Activated T-helper 2 cell treated with anti-CD3 and anti-CD28 coated beads, Interferon-gamma antibody, Interleukin-2, Interleukin-4, amounts not matched to agents 10 μg/mL and 5 μg/mL and 100 μg/mL, durations not matched to agents 14 hours and 24 hours and 36 hours (primary cell): ENCODE measurements at regions not wholly inside any gene's neighbourhood (a gene's known extent, or its start where the extent isn't known, plus 50 kb on each side); places are given as distances from the start of the nearest gene placed in this dataset.

ENCODE experiments used
- DNase-seq: peaks from one replicate; pipeline ENCODE4 v3.0.0; 2021; ENCODE audit warnings: low spot score
- H3K27ac Mint-ChIP-seq: one replicate; pipeline ENCODE4 v1.8.0; 2021; ENCODE audit warnings: mixed read lengths
- H3K27me3 Mint-ChIP-seq: one replicate; pipeline ENCODE4 v1.8.0; 2021; ENCODE audit warnings: low read depth, mixed read lengths
- H3K36me3 Mint-ChIP-seq: one replicate; pipeline ENCODE4 v1.8.0; 2021; ENCODE audit warnings: low read depth, mixed read lengths
- H3K4me1 Mint-ChIP-seq: one replicate; pipeline ENCODE4 v1.8.0; 2021; ENCODE audit warnings: low read depth, mixed read lengths
- H3K4me3 Mint-ChIP-seq: one replicate; pipeline ENCODE4 v1.8.0; 2021; ENCODE audit warnings: low read depth, mild to moderate bottlenecking, moderate library complexity, mixed read lengths
- H3K9me3 Mint-ChIP-seq: one replicate; pipeline ENCODE4 v1.8.0; 2021; ENCODE audit warnings: mixed read lengths
- intact Hi-C: fragments of 100-400 bp; cut with micrococcal nuclease; formaldehyde crosslinking; loops from one replicate; pipeline ENCODE4 v1.15.1; 2023

DNA sequence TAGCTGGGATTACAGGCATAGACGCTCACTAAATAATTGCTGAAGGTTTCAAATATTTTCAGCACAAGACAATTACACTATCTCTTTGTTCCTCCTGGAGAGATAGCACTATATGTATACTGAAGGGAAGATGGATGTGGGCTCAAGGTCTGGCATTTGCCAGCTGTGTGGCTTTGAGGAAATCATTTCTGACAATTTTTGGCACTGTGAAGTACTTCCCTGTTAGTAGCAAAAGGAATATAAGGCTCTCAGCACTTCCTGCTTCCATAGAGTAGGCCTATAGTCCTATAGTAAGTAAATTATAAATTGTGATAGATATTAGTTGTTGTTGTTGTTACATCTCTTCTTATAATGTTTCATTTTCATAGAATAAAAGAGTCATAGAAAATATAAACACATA is 271.1 kb downstream of the SAMD5 start:
- H3K36me3 Mint-ChIP-seq: no peaks in the 10 kb centered on the region
- H3K4me3 Mint-ChIP-seq: no peak overlapping the region
- intact Hi-C loops: no loop called here

DNA sequence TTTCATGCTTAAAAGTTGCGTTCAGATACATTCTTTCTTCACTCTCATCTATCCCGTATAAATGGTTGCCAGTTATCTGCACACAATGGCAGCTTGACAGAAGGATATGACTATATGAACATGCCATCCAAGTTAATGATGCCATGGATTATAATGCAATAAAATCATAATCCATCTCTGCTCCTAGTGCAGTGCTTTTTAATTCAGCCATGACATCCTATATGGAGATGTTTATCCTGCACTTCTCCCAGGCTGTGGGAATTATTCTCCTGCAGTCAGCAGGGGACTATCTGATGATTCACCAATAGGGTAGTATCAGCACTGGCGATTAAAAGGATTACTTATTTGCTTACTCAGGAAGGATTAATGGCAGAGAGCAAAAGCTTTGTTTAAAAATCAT is 273.8 kb downstream of the SAMD5 start:
- intact Hi-C loops: no loop called here
- no peak for DNase-seq
- H3K9me3 Mint-ChIP-seq: no peaks in the 10 kb centered on the region
- H3K4me3 Mint-ChIP-seq: no peak overlapping the region
- no peaks in the 10 kb centered on the region for H3K27me3 Mint-ChIP-seq
- no peaks in the 10 kb centered on the region for H3K4me1 Mint-ChIP-seq
- H3K36me3 Mint-ChIP-seq: no peaks in the 10 kb centered on the region
- H3K27ac Mint-ChIP-seq: no peak overlapping the region

More for the DNA sequence above, 271.1 kb downstream of the SAMD5 start:
- Mint-ChIP-seq H3K27me3 (no peaks in the 10 kb centered on the region), H3K4me1 (no peaks in the 10 kb centered on the region), H3K27ac (no peak overlapping the region), H3K9me3 (no peaks in the 10 kb centered on the region)
- no peak for DNase-seq

DNA sequence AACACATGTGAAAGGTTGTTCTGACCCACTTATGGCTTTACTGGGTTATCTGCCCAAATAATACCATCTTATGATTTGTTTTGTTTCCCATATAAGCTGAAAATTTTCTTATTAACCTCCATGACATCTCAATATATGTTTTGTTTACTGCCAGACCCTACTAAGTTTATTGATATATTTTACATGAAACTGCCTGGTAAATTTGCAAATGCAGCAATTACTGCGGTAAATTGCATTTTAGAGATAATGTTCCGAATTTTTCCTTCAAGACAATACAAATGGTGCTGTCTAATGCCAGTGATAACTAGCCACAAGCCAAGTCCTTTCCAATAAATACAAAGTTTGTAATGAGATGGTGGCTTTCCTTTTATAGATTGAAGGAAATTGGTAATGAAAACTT is 275.9 kb downstream of the SAMD5 start:
- no peaks in the 10 kb centered on the region for H3K9me3 Mint-ChIP-seq

GRCh38 chr6:147787417-147787816 is 278.9 kb downstream of the SAMD5 start:
- no peaks in the 10 kb centered on the region for H3K27me3 Mint-ChIP-seq
- no peaks in the 10 kb centered on the region for H3K4me1 Mint-ChIP-seq
- intact Hi-C loops: no loop called here
- H3K9me3 Mint-ChIP-seq: peaks cover 3% of the 10 kb centered on the region
- no peaks in the 10 kb centered on the region for H3K36me3 Mint-ChIP-seq
- DNase-seq: no peak
- no peak overlapping the region for H3K4me3 Mint-ChIP-seq
- no peak overlapping the region for H3K27ac Mint-ChIP-seq

More for the DNA sequence above, 275.9 kb downstream of the SAMD5 start:
- no peak for DNase-seq
- no peaks in the 10 kb centered on the region for H3K27me3 Mint-ChIP-seq
- H3K36me3 Mint-ChIP-seq: no peaks in the 10 kb centered on the region
- intact Hi-C loops: no loop called here
- H3K4me1 Mint-ChIP-seq: no peaks in the 10 kb centered on the region
- no peak overlapping the region for H3K4me3 Mint-ChIP-seq
- no peak overlapping the region for H3K27ac Mint-ChIP-seq

- no peaks in the 10 kb centered on the region for H3K4me1 Mint-ChIP-seq
- H3K27me3 Mint-ChIP-seq: no peaks in the 10 kb centered on the region
- peaks cover 3% of the 10 kb centered on the region for H3K9me3 Mint-ChIP-seq
- H3K27ac Mint-ChIP-seq: no peak overlapping the region
- H3K4me3 Mint-ChIP-seq: no peak overlapping the region
- DNase-seq: no peak
- no peaks in the 10 kb centered on the region for H3K36me3 Mint-ChIP-seq
- intact Hi-C loops: no loop called here
Observed at GRCh38 chr6:147789430-147789947, 281.0 kb downstream of the SAMD5 start.

DNA sequence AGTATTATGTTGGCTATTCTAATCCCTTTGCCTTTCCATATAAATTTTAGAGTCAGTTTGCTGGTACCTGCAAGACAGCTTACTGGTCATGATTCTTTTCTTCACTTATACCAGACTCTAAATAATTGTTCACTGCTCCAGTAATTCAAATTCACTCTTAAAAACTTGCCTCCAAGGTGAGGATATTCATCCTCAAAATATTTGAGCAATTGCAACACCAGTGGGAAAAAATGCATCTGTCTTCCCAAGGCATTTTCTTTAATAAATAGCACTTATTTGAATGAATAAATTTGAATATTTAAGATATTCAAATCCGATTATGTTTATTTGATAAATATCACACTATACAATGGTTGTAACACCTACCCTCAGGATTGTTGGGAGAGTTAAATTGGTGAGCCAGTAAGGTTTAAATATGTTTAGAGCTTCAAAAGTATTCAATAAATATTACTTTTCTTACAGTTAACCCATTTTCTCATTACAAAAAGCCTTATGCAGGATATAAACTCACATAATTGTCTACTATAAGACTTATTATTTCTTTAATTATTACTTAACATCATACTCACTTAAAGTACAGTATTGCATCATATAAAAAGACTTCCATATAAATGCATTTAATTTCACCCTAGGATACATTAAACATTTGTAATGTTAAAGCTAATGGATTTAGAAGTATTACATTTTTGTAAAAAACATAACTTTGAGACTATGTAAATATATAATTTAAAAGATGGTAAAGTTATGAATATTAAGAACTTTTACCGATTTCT is 285.6 kb downstream of the SAMD5 start:
- intact Hi-C loops: no loop called here
- Mint-ChIP-seq H3K4me1 (no peaks in the 10 kb centered on the region), H3K9me3 (peaks cover 3% of the 10 kb centered on the region), H3K27ac (no peak overlapping the region), H3K4me3 (no peak overlapping the region), H3K27me3 (no peaks in the 10 kb centered on the region), H3K36me3 (no peaks in the 10 kb centered on the region)
- DNase-seq: no peak

DNA sequence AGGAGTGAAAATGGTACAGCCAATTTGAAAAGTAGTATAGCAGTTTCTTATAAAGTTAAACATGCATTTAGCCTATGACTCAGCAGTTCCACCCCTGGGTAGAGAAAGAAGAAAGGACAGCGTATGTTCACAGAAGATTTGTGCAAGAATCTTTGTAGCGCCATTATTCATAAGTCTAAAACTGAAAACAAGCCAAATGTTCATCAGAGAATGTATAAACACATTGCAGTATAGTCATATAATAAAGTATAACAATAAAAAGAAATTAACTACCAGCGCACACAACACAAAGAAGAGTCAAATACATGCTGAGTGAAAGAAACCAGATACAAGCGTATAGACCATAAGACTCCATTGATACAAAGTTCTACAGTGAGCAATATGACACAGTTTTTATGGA is 294.0 kb downstream of the SAMD5 start:
- Mint-ChIP-seq H3K4me3 (no peak overlapping the region), H3K27me3 (no peaks in the 10 kb centered on the region), H3K4me1 (no peaks in the 10 kb centered on the region), H3K9me3 (peaks cover 9% of the 10 kb centered on the region), H3K27ac (no peak overlapping the region), H3K36me3 (no peaks in the 10 kb centered on the region)
- DNase-seq: no peak
- intact Hi-C loops: no loop called here

DNA sequence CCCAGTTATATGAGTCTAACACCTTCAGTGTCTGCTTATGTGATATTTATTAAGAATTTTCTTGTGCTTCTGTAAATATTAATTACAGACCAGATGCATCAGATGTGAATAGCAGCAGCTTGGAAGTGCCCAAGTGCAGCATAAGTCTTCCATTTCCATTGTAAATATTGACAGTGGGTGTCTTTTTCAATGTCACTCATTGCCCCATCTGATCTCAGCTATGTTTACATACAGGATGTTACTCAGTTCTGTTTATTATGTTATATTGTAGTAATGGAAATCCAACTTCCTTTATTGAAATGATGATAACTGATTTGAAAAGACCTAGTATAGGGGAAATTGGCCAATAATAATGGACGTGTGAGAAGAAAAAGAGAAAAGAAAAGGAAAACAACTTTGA is 296.7 kb downstream of the SAMD5 start:
- Mint-ChIP-seq H3K4me3 (no peak overlapping the region), H3K27ac (no peak overlapping the region), H3K27me3 (no peaks in the 10 kb centered on the region), H3K9me3 (peaks cover 9% of the 10 kb centered on the region), H3K4me1 (no peaks in the 10 kb centered on the region), H3K36me3 (no peaks in the 10 kb centered on the region)
- intact Hi-C loops: no loop called here
- DNase-seq: no peak

- no peak for DNase-seq
- Mint-ChIP-seq H3K4me3 (no peak overlapping the region), H3K9me3 (peaks cover 9% of the 10 kb centered on the region), H3K36me3 (no peaks in the 10 kb centered on the region), H3K27me3 (no peaks in the 10 kb centered on the region), H3K4me1 (no peaks in the 10 kb centered on the region), H3K27ac (no peak overlapping the region)
- intact Hi-C loops: no loop called here
Observed at GRCh38 chr6:147806697-147807096, 298.2 kb downstream of the SAMD5 start.

GRCh38 chr6:147808640-147809039 is 300.1 kb downstream of the SAMD5 start:
- no peaks in the 10 kb centered on the region for H3K36me3 Mint-ChIP-seq
- DNase-seq: no peak
- peaks cover 9% of the 10 kb centered on the region for H3K9me3 Mint-ChIP-seq
- no peaks in the 10 kb centered on the region for H3K4me1 Mint-ChIP-seq
- H3K27ac Mint-ChIP-seq: no peak overlapping the region
- no peaks in the 10 kb centered on the region for H3K27me3 Mint-ChIP-seq
- H3K4me3 Mint-ChIP-seq: no peak overlapping the region
- intact Hi-C loops: no loop called here

DNA sequence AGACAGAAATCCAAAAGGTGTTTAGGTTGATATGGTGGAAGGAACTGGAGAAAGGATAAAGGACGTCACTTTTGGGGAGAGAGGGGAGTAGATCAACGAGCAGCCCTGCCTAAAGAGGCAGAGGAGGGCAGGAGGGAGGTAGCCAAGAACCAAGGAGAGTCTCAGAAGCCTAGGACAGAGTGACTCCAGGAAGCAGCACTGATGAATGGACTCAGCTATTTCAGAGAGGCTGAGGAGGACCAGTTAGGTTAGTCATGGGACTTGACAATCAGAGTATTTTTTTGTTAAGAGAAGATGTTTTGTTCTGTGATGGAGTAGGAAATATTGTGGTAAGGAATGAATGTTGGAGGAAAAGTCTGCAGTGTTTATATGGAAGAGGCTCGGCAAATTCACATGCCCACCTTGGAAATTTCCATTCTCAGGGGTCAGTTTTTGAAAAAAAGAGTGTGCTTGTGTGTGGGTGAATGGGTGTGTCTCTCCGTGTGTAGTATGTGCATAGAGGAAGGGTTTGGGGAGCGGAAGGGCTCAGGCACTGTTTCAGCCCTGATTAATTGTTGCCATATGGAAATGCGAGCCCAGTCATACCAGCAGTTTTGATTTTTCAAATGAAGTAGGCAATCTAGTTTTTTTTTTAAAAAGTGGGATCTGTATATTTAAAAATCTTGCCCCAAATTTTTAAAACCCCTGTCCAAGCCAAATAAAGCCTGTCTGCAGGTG is 303.6 kb downstream of the SAMD5 start:
- Mint-ChIP-seq H3K36me3 (no peaks in the 10 kb centered on the region), H3K9me3 (no peaks in the 10 kb centered on the region), H3K27ac (no peak overlapping the region), H3K4me1 (no peaks in the 10 kb centered on the region), H3K27me3 (no peaks in the 10 kb centered on the region), H3K4me3 (no peak overlapping the region)
- no peak for DNase-seq
- intact Hi-C loops: no loop called here

GRCh38 chr6:147817042-147817689 is 308.7 kb downstream of the SAMD5 start:
- no peaks in the 10 kb centered on the region for H3K9me3 Mint-ChIP-seq
- intact Hi-C loops: no loop called here
- H3K27ac Mint-ChIP-seq: no peak overlapping the region
- no peaks in the 10 kb centered on the region for H3K27me3 Mint-ChIP-seq
- H3K36me3 Mint-ChIP-seq: no peaks in the 10 kb centered on the region
- H3K4me1 Mint-ChIP-seq: no peaks in the 10 kb centered on the region
- no peak for DNase-seq
- H3K4me3 Mint-ChIP-seq: no peak overlapping the region

DNA sequence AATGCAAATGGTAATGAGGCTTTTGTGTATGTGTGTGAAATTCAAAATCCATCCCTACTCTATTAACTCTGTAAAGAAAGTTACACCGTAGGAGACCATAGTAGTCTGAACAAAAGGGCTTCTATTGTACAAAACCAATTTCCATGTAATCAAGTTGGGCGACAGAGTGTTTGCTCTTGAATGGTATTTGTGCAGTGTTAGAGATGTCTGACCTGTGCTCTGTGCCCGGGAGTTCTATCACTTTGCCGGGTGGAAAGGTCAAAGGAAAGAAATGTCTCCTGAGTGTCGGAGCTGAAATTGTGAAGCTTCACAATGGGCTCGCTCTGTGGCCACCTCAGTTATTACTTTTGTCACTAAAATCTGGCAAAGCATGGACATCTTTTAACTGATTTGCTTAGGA is 312.0 kb downstream of the SAMD5 start:
- Mint-ChIP-seq H3K4me1 (no peaks in the 10 kb centered on the region), H3K36me3 (no peaks in the 10 kb centered on the region), H3K27ac (no peak overlapping the region), H3K9me3 (no peaks in the 10 kb centered on the region), H3K4me3 (no peak overlapping the region), H3K27me3 (no peaks in the 10 kb centered on the region)
- no peak for DNase-seq
- intact Hi-C loops: no loop called here
